HEK293 (cell line): ENCODE measurements at regions not wholly inside any gene's neighbourhood (a gene's known extent, or its start where the extent isn't known, plus 50 kb on each side); places are given as distances from the start of the nearest gene placed in this dataset.

Experiments
- CTCF ChIA-PET: fragments of 350-600 bp; formaldehyde crosslinking; extraction: SDS; loops from one replicate; lab custom pipeline; 2021; ENCODE audit warnings: antibody characterized with exemption; lab: Yijun Ruan, JAX
- POLR2A ChIA-PET: fragments of 300-600 bp; formaldehyde crosslinking; extraction: SDS; loops from one replicate; lab custom pipeline; 2020; ENCODE audit warnings: antibody characterized with exemption, inconsistent platforms; lab: Yijun Ruan, JAX
- H3K27ac ChIP-seq: fragments of 200-500 bp; sonication (Bioruptor generic); 2 replicates; pipeline ENCODE4 v1.5.1; 2014; ENCODE audit warnings: low read depth, low read length, control low read depth, inconsistent platforms; ENCODE audit errors: extremely low read depth
- H3K36me3 ChIP-seq, 2 experiments: fragments of 200-500 bp in 1 of 2; sonication (Bioruptor generic) in 1 of 2; 1 replicate in 1 of 2; 2 replicates in 1 of 2; pipeline ENCODE4 v1.5.1; 2014 to 2017; ENCODE audit warnings: inconsistent platforms in 2 of 2, low read length in 2 of 2; ENCODE audit not compliant: control insufficient read depth in 2 of 2, insufficient read depth in 1 of 2
- H3K4me1 ChIP-seq: fragments of 200-500 bp; sonication (Bioruptor generic); 2 replicates; pipeline ENCODE4 v1.5.1; 2014; ENCODE audit warnings: mild to moderate bottlenecking, low read length, inconsistent platforms; ENCODE audit not compliant: control insufficient read depth, insufficient read depth
- H3K4me3 ChIP-seq: 2 replicates; pipeline ENCODE4 v1.5.1; 2011; ENCODE audit warnings: low read depth, mild to moderate bottlenecking, control low read depth, low read length, moderate library complexity
- H3K9me3 ChIP-seq: fragments of 200-500 bp; sonication (Bioruptor generic); 2 replicates; pipeline ENCODE4 v1.5.1; 2014; ENCODE audit warnings: low read depth, low read length, inconsistent platforms; ENCODE audit not compliant: control insufficient read depth, insufficient read depth
- IKZF3 ChIP-seq: fragments of 450-650 bp; IDR thresholded peaks from 2 replicates; pipeline ENCODE4 v1.5.0; 2018; ENCODE audit warnings: missing biosample characterization, mild to moderate bottlenecking, missing genetic modification characterization, moderate library complexity
- MYNN ChIP-seq: fragments of 450-650 bp; formaldehyde crosslinking; IDR thresholded peaks from 2 replicates; pipeline ENCODE4 v1.5.1; 2016; ENCODE audit warnings: missing biosample characterization, missing genetic modification characterization, borderline replicate concordance
- PATZ1 ChIP-seq: fragments of 450-650 bp; formaldehyde crosslinking; IDR thresholded peaks from 2 replicates; pipeline ENCODE4 v1.5.1; 2016; ENCODE audit warnings: missing biosample characterization, missing genetic modification characterization
- TSHZ1 ChIP-seq: fragments of 450-650 bp; formaldehyde crosslinking; IDR thresholded peaks from 2 replicates; pipeline ENCODE4 v1.5.1; 2016; ENCODE audit warnings: missing biosample characterization, missing genetic modification characterization, borderline replicate concordance
- ZBTB49 ChIP-seq: fragments of 450-650 bp; formaldehyde crosslinking; IDR thresholded peaks from 2 replicates; pipeline ENCODE4 v1.5.1; 2016; ENCODE audit warnings: missing biosample characterization, missing genetic modification characterization, low read depth
- ZFP69B ChIP-seq: fragments of 450-650 bp; formaldehyde crosslinking; IDR thresholded peaks from 2 replicates; pipeline ENCODE4 v1.5.1; 2016; ENCODE audit warnings: missing biosample characterization, missing genetic modification characterization
- ZNF426 ChIP-seq: fragments of 450-650 bp; formaldehyde crosslinking; IDR thresholded peaks from 2 replicates; pipeline ENCODE4 v1.5.1; 2017; ENCODE audit warnings: missing biosample characterization, missing genetic modification characterization, mild to moderate bottlenecking, inconsistent platforms, moderate library complexity
- ZNF48 ChIP-seq: fragments of 450-650 bp; formaldehyde crosslinking; IDR thresholded peaks from 2 replicates; pipeline ENCODE4 v1.5.1; 2016; ENCODE audit warnings: missing biosample characterization, missing genetic modification characterization
- ZNF548 ChIP-seq: fragments of 450-650 bp; formaldehyde crosslinking; IDR thresholded peaks from 2 replicates; pipeline ENCODE4 v1.5.1; 2016; ENCODE audit warnings: missing biosample characterization, missing genetic modification characterization
- ZNF560 ChIP-seq: fragments of 450-650 bp; formaldehyde crosslinking; IDR thresholded peaks from 2 replicates; pipeline ENCODE4 v1.5.1; 2017; ENCODE audit warnings: missing biosample characterization, missing genetic modification characterization, borderline replicate concordance
- ZNF768 ChIP-seq: fragments of 450-650 bp; formaldehyde crosslinking; IDR thresholded peaks from 2 replicates; pipeline ENCODE4 v1.5.1; 2018; ENCODE audit warnings: missing biosample characterization, mild to moderate bottlenecking, missing genetic modification characterization
- TF ChIP-seq, protein P1 (sequence below): fragments of 450-650 bp; formaldehyde crosslinking; IDR thresholded peaks from 2 replicates; pipeline ENCODE4 v1.5.1; 2016; ENCODE audit warnings: missing biosample characterization, missing genetic modification characterization

DNA sequence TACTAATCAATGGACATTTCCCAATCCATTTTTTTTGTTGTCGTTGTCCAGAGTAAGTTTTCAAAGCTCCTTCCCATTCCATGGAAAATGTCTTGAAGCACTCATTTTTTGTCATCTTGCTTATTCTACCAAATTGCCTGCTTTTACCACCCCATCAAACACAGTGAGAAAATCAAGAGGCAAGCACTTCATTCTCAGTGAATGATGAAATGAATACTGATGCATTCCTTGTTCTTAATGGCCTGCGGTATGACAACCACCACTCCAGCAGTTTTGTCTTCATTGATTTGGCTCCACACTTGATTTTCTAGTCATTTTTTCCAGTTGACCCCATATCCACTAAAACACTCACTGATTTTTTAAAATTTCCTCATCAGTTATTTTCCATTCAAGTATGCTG is 193.5 kb upstream of the ANKH start (continued):
- TF ChIP-seq ZNF548 (tag by site-specific recombination) (no peak), PATZ1 (no peak)

- CTCF ChIA-PET: interaction anchor here (0.6 kb wide), 1 partner anchor 20 kb away, joined by 3 read pairs; no protein-coding TSS in a partner anchor
- POLR2A ChIA-PET: no interaction called here
Observed at GRCh38 chr5:15064396-15064795, 192.8 kb upstream of the ANKH start.

More at GRCh38 chr5:15064396-15064795, 192.8 kb upstream of the ANKH start:
- Histone ChIP-seq H3K9me3 (no peaks in the 10 kb centered on the region), H3K27ac (no peak overlapping the region), H3K4me1 (no peaks in the 10 kb centered on the region), H3K36me3 (no peaks in the 10 kb centered on the region), H3K4me3 (no peak overlapping the region)
- TF ChIP-seq IKZF3 (no peak), ZBTB49 (tag by site-specific recombination) (no peak), ZFP69B (no peak), MYNN (tag by site-specific recombination) (no peak), TSHZ1 (tag by site-specific recombination) (no peak), ZNF426 (no peak), ZNF768 (tag by site-specific recombination) (no peak), ZNF560 (tag by site-specific recombination) (no peak), ZNF48 (no peak)
- TF ChIP-seq, protein P1, sequence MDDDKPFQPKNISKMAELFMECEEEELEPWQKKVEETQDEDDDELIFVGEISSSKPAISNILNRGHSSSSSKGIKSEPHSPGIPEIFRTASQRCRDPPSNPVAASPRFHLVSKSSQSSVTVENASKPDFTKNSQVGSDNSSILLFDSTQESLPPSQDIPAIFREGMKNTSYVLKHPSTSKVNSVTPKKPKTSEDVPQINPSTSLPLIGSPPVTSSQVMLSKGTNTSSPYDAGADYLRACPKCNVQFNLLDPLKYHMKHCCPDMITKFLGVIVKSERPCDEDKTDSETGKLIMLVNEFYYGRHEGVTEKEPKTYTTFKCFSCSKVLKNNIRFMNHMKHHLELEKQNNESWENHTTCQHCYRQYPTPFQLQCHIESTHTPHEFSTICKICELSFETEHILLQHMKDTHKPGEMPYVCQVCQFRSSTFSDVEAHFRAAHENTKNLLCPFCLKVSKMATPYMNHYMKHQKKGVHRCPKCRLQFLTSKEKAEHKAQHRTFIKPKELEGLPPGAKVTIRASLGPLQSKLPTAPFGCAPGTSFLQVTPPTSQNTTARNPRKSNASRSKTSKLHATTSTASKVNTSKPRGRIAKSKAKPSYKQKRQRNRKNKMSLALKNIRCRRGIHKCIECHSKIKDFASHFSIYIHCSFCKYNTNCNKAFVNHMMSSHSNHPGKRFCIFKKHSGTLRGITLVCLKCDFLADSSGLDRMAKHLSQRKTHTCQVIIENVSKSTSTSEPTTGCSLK (tag by site-specific recombination): no peak
